Loucy (cell line): ENCODE measurements at regions not wholly inside any gene's neighbourhood (a gene's known extent, or its start where the extent isn't known, plus 50 kb on each side); places are given as distances from the start of the nearest gene placed in this dataset.

Source experiments
- H2AFZ ChIP-seq: fragments of 200-600 bp; sonication (generic); 2 replicates; pipeline ENCODE4 v1.6.0; 2016; ENCODE audit warnings: antibody characterized with exemption, mild to moderate bottlenecking, low read length, moderate library complexity
- H3F3A ChIP-seq: fragments of 200-600 bp; 2 replicates; pipeline ENCODE4 v1.6.0; 2016; ENCODE audit warnings: antibody characterized with exemption, low read depth, mild to moderate bottlenecking
- H3K27me3 ChIP-seq: fragments of 200-600 bp; sonication (generic); 2 replicates; pipeline ENCODE4 v1.6.1; 2014; ENCODE audit warnings: low read length, mild to moderate bottlenecking; ENCODE audit not compliant: insufficient read depth, poor library complexity, severe bottlenecking
- H3K36me3 ChIP-seq: fragments of 200-600 bp; sonication (generic); 2 replicates; pipeline ENCODE4 v1.6.1; 2016; ENCODE audit warnings: low read length; ENCODE audit not compliant: insufficient read depth
- H3K4me1 ChIP-seq: fragments of 200-600 bp; sonication (generic); 2 replicates; pipeline ENCODE4 v1.5.1; 2014; ENCODE audit warnings: low read length, mild to moderate bottlenecking; ENCODE audit not compliant: insufficient read depth, poor library complexity, severe bottlenecking
- H3K4me2 ChIP-seq: fragments of 200-600 bp; sonication (generic); 2 replicates; pipeline ENCODE4 v1.6.0; 2014; ENCODE audit warnings: antibody characterized with exemption, low read length, low read depth, mild to moderate bottlenecking; ENCODE audit not compliant: poor library complexity, severe bottlenecking
- H3K4me3 ChIP-seq: fragments of 200-600 bp; sonication (generic); 2 replicates; pipeline ENCODE4 v1.5.1; 2014; ENCODE audit warnings: low read length, mild to moderate bottlenecking, mixed read lengths; ENCODE audit not compliant: poor library complexity, severe bottlenecking
- H3K79me2 ChIP-seq: fragments of 200-600 bp; sonication (generic); 2 replicates; pipeline ENCODE4 v1.6.1; 2014; ENCODE audit warnings: low read length; ENCODE audit not compliant: insufficient read depth
- H3K9ac ChIP-seq: fragments of 200-600 bp; sonication (generic); 2 replicates; pipeline ENCODE4 v1.6.0; 2014; ENCODE audit warnings: mild to moderate bottlenecking, low read depth, low read length, moderate library complexity; ENCODE audit not compliant: poor library complexity, severe bottlenecking
- H3K9me2 ChIP-seq: fragments of 200-600 bp; sonication (generic); replicated peaks from 2 replicates; pipeline ENCODE4 v1.6.1; 2016; ENCODE audit warnings: low read depth, low read length, mixed read lengths
- H3K9me3 ChIP-seq: fragments of 200-600 bp; sonication (generic); 2 replicates; pipeline ENCODE4 v1.6.1; 2014; ENCODE audit warnings: mild to moderate bottlenecking, antibody characterized with exemption, low read length, low read depth; ENCODE audit not compliant: insufficient read depth
- H4K20me1 ChIP-seq: fragments of 200-600 bp; sonication (generic); 2 replicates; pipeline ENCODE4 v1.6.0; 2014; ENCODE audit warnings: antibody characterized with exemption, low read length, mild to moderate bottlenecking; ENCODE audit not compliant: insufficient read depth, poor library complexity, severe bottlenecking
- CTCF ChIP-seq: fragments of 200-600 bp; sonication (generic); conservative IDR thresholded peaks from 2 replicates; pipeline ENCODE4 v1.5.1; 2014; ENCODE audit warnings: mild to moderate bottlenecking, antibody characterized with exemption, low read length
- EZH2phosphoT487 ChIP-seq: fragments of 200-600 bp; IDR thresholded peaks from 2 replicates; pipeline ENCODE4 v1.6.1; 2018; ENCODE audit warnings: antibody characterized with exemption, mild to moderate bottlenecking, moderate library complexity, borderline replicate concordance

GRCh38 chr4:30294295-30294694 lies 425.9 kb upstream of the PCDH7 start:
- no peak overlapping the region for H3K4me3 ChIP-seq
- H3K9me3 ChIP-seq = no peaks in the 10 kb centered on the region
- no peak overlapping the region for H2AFZ ChIP-seq
- H3K9me2 ChIP-seq = no peaks in the 10 kb centered on the region
- no peaks in the 10 kb centered on the region for H4K20me1 ChIP-seq
- H3K27me3 ChIP-seq = no peaks in the 10 kb centered on the region
- no peaks in the 10 kb centered on the region for H3K79me2 ChIP-seq
- H3K36me3 ChIP-seq = no peaks in the 10 kb centered on the region
- no peak overlapping the region for H3K9ac ChIP-seq
- H3K4me2 ChIP-seq = no peak overlapping the region
- no peak for TF ChIP-seq EZH2phosphoT487
- TF ChIP-seq CTCF = no peak
- H3K4me1 ChIP-seq = no peaks in the 10 kb centered on the region
- no peaks in the 10 kb centered on the region for H3F3A ChIP-seq

- no peaks in the 10 kb centered on the region for H3K9me2 ChIP-seq
- no peaks in the 10 kb centered on the region for H3K27me3 ChIP-seq
- no peaks in the 10 kb centered on the region for H3F3A ChIP-seq
- H3K4me1 ChIP-seq = no peaks in the 10 kb centered on the region
- no peaks in the 10 kb centered on the region for H4K20me1 ChIP-seq
- no peak overlapping the region for H2AFZ ChIP-seq
- H3K9ac ChIP-seq = no peak overlapping the region
- H3K36me3 ChIP-seq = no peaks in the 10 kb centered on the region
- no peaks in the 10 kb centered on the region for H3K79me2 ChIP-seq
- TF ChIP-seq EZH2phosphoT487 = no peak
- TF ChIP-seq CTCF = no peak; the same call in 1 of the 2 replicates
- no peak overlapping the region for H3K4me2 ChIP-seq
- no peaks in the 10 kb centered on the region for H3K9me3 ChIP-seq
- H3K4me3 ChIP-seq = no peak overlapping the region
Measured at GRCh38 chr4:30295652-30296051, 424.5 kb upstream of the PCDH7 start.

DNA sequence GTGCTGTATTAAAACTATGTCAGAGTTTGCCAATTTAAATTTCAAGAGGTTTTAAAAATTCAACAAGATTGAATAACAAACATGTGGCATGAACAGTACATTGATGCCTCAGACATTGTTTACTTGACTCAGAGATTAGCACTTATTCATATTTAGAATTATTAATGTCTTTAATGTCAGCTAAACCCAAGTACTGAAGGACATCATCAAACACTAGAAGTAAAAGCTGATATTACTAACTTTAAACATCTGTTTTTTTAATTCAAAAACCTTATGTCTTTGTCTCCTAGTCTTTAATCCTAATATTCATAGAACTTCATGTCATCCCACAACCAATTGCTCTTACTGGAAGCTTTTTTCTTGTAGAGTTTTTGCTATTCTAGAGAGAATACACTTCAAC lies 406.2 kb upstream of the PCDH7 start:
- TF ChIP-seq CTCF (no peak), EZH2phosphoT487 (no peak)
- H3K79me2 ChIP-seq = no peaks in the 10 kb centered on the region
- no peaks in the 10 kb centered on the region for H3K9me3 ChIP-seq
- H3K9ac ChIP-seq = no peak overlapping the region
- no peaks in the 10 kb centered on the region for H3F3A ChIP-seq
- no peak overlapping the region for H2AFZ ChIP-seq
- no peaks in the 10 kb centered on the region for H3K27me3 ChIP-seq
- no peaks in the 10 kb centered on the region for H3K36me3 ChIP-seq
- no peak overlapping the region for H3K4me2 ChIP-seq
- H3K4me3 ChIP-seq = no peak overlapping the region
- H3K4me1 ChIP-seq = no peaks in the 10 kb centered on the region
- H3K9me2 ChIP-seq = no peaks in the 10 kb centered on the region
- no peaks in the 10 kb centered on the region for H4K20me1 ChIP-seq
